ENCODE measurements at regions not wholly inside any gene's neighbourhood (a gene's known extent, or its start where the extent isn't known, plus 50 kb on each side); places are given as distances from the start of the nearest gene placed in this dataset.

DNA sequence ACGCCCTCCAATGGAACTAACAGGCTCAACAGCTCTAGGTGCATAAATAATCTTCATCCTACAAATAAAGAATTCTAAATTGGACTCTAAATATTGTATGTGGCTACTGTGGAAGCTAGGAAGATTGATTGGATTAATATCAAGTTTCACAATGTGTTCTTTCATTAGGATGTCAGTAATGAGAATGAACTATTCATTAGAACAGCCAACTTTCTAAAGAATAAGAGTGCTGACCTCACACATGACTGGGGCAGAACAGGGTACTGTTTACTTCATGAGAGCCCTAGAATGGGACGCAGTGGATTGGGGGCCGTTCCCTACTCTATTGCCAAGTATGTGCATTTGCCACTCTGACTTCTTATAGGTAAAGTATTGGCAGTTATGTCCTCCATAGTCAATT, 528.2 kb upstream of the RBFOX1 start:
- no peak for TF ChIP-seq EZH2phosphoT487 (IDR thresholded peaks at IDR 0.05; ENCODE audit: borderline replicate concordance, low read depth, low read length)
- TF ChIP-seq, protein P1, sequence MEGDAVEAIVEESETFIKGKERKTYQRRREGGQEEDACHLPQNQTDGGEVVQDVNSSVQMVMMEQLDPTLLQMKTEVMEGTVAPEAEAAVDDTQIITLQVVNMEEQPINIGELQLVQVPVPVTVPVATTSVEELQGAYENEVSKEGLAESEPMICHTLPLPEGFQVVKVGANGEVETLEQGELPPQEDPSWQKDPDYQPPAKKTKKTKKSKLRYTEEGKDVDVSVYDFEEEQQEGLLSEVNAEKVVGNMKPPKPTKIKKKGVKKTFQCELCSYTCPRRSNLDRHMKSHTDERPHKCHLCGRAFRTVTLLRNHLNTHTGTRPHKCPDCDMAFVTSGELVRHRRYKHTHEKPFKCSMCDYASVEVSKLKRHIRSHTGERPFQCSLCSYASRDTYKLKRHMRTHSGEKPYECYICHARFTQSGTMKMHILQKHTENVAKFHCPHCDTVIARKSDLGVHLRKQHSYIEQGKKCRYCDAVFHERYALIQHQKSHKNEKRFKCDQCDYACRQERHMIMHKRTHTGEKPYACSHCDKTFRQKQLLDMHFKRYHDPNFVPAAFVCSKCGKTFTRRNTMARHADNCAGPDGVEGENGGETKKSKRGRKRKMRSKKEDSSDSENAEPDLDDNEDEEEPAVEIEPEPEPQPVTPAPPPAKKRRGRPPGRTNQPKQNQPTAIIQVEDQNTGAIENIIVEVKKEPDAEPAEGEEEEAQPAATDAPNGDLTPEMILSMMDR (conservative IDR thresholded peaks at IDR 0.05; ENCODE audit: low read length) = no peak
